MM.1S (cell line): ENCODE measurements at regions not wholly inside any gene's neighbourhood (a gene's known extent, or its start where the extent isn't known, plus 50 kb on each side); places are given as distances from the start of the nearest gene placed in this dataset.

ENCODE experiments used
- EZH2 ChIP-seq: fragments of 300-600 bp; sonication (generic); optimal IDR thresholded peaks from 2 replicates; pipeline ENCODE3; 2017; ENCODE audit warnings: low read depth, mild to moderate bottlenecking, antibody characterized with exemption, low read length, mixed read lengths
- EZH2phosphoT487 ChIP-seq: fragments of 300-600 bp; sonication (generic); IDR thresholded peaks from 2 replicates; pipeline ENCODE4 v1.6.1; 2018; ENCODE audit warnings: antibody characterized with exemption, low read length
- TF ChIP-seq, protein P1 (sequence below): fragments of 300-600 bp; sonication (generic); IDR thresholded peaks from 2 replicates; pipeline ENCODE4 v1.5.1; 2016; ENCODE audit warnings: antibody characterized with exemption, low read length, mixed read lengths

GRCh38 chr20:40207655-40208054 is 481.4 kb downstream of the MAFB start:
- TF ChIP-seq, protein P1, sequence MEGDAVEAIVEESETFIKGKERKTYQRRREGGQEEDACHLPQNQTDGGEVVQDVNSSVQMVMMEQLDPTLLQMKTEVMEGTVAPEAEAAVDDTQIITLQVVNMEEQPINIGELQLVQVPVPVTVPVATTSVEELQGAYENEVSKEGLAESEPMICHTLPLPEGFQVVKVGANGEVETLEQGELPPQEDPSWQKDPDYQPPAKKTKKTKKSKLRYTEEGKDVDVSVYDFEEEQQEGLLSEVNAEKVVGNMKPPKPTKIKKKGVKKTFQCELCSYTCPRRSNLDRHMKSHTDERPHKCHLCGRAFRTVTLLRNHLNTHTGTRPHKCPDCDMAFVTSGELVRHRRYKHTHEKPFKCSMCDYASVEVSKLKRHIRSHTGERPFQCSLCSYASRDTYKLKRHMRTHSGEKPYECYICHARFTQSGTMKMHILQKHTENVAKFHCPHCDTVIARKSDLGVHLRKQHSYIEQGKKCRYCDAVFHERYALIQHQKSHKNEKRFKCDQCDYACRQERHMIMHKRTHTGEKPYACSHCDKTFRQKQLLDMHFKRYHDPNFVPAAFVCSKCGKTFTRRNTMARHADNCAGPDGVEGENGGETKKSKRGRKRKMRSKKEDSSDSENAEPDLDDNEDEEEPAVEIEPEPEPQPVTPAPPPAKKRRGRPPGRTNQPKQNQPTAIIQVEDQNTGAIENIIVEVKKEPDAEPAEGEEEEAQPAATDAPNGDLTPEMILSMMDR = no peak
- TF ChIP-seq EZH2 (no peak), EZH2phosphoT487 (no peak)
